ENCODE measurements at regions not wholly inside any gene's neighbourhood (a gene's known extent, or its start where the extent isn't known, plus 50 kb on each side); places are given as distances from the start of the nearest gene placed in this dataset.
A peak's percentile ranks its signal among the peaks of the same experiment; 100 is the strongest.

GRCh38 chr14:62269204-62269603 is 507.0 kb downstream of the SNAPC1 start:
- no peak for DNase-seq (ENCODE audit: low read depth in 2 of 2)

- DNase-seq (ENCODE audit: low read depth in 2 of 2), result no peak
These were observed 508.0 kb downstream of the SNAPC1 start for GRCh38 chr14:62270236-62270635.

DNA sequence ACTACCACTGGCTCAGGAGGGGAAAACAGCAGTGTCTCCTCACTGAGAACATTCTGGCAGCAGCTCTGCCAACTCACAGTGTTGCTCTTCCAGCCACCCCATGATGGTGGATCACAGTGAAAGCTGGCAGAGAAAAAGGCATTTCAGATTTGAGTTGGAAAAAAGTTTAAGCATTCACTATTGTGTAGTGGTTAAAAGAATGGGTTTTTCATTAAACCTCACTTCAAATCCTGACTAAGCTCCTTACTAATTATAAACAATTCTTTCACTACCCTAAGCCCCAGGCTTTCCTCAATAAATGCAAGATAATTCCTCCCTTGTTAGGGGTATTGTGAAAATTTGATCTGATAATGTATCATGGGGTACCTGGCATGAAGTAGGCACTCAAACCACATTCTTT is 518.1 kb downstream of the SNAPC1 start:
- DNase-seq (ENCODE audit: low read depth in 2 of 2), result no peak

- DNase-seq (ENCODE audit: low read depth in 2 of 2), result no peak
These were observed 521.6 kb downstream of the SNAPC1 start for GRCh38 chr14:62283837-62284236.

- DNase-seq (ENCODE audit: low read depth in 2 of 2), result no peak
These were observed 527.3 kb downstream of the SNAPC1 start for GRCh38 chr14:62289471-62289870.

GRCh38 chr14:62301080-62301479 is 538.9 kb downstream of the SNAPC1 start:
- no peak for DNase-seq (ENCODE audit: low read depth in 2 of 2)

DNA sequence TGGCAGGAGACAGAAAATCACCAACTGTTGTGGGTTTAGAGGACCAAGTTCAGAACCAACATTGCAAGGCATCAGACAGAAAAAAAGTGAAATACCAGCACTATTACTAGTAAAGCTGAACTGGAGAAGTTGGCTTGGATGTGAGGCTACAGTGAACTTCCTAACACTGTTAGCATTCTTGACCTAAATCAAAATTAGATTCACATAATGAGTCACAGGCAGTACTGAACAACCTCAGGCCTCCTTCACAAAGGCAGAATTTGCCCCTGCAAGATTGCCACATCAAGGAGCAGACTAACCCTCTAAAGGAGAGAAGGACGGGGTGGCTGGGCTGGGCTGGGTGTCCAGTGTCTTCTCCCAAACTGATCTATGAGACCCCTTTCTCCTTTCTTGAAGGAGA is 539.7 kb downstream of the SNAPC1 start:
- no peak for DNase-seq (ENCODE audit: low read depth in 2 of 2)

- no peak for DNase-seq (ENCODE audit: low read depth in 2 of 2)
These were observed 541.2 kb downstream of the SNAPC1 start for GRCh38 chr14:62303437-62303836.

DNA sequence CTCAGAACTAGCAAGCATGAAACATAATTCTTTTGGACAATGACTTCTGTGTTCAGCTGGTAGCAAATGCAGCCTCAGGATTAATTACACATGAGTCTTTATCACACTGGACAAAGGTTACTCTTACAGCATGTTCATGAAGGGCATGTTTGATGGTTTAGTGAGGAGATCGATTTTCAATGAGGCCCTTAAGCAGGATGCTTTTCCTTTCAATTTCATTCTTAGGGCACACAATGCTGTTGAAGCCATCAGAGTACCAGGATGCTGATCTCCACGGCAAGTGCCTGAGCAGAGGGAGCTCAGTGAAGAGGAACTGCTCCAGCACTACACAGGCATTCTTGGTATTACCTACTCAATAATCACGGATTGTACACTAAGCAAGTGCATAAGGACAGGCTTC is 542.0 kb downstream of the SNAPC1 start:
- no peak for DNase-seq (ENCODE audit: low read depth in 2 of 2)

DNA sequence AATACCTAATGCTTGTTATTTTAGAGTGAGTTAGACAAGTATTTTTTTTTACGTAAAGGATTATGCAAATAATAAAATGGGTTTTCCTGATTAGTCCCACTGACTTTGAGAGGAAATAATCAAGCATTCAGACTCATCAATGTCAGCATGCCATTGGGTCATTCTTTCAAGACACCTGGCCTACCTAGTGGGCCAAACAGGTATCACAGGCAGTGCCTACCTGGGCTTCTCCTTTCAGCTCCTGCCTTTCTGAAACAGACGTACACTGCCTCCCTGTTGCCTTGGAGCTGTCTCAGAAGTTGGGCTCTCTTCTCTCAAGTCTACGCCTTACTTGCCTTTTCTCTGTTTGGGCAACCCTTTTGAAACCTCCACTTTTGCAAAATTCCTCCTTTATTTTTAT is 545.6 kb downstream of the SNAPC1 start:
- no peak for DNase-seq (ENCODE audit: low read depth in 2 of 2)

DNA sequence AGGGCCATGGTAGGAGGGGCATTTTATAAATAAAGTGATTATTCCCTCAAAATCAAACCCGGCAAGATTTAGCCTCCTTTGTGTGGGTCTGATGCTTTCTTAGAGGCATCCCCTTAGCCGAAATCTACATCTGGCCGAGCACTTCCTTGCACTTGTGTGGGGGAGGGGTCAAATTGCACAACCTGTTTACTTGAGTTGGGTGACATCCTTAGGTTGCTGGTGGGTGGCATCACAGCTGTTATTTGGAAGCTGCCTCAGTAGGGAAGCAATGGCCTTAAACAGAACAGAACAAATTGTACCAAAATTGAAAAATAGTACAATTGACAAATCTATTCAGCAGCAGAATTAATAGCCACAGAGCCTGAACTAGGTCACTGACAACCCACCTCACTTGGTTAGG is 546.1 kb downstream of the SNAPC1 start:
- no peak for DNase-seq (ENCODE audit: low read depth in 2 of 2)

GRCh38 chr14:62308891-62309290 is 546.7 kb downstream of the SNAPC1 start:
- DNase-seq (ENCODE audit: low read depth in 2 of 2), result no peak

DNA sequence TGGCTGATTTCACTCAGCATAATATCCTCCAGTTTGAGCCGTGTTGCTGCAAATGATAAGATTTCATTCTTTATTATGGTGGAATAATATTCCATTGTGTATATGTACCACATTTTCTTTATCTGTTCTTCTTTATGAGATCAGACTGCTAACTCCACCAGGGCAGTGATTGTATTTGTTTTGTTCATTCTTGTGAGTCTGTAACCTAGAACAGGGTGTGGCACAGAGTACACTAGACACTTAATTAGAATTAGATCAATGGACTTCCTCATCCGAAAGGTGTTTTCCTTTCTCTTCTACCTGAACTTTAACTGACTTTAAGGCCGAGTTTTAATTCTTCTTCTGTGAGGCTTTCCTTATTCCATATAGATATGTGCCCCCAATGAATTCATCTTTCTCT is 551.0 kb downstream of the SNAPC1 start:
- no peak for DNase-seq (ENCODE audit: low read depth in 2 of 2)

DNA sequence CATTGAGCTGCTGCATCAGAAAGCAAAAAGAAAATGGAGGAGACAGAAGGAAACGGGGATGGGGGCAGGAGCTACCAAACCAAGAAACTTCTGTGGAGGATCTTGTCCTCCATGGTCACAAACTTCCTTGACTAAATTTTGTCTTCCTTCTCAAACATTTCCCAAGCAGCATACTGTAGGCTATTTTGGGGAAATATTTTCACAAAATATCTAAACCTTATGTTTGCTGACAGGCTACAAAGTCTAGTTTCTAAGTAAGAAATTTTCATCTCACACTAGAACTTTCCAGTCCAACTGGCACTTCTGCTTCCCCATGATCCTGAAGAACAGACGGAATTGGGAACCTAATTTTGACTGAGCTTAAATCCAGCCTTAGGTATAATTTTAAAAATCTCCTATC is 552.0 kb downstream of the SNAPC1 start:
- no peak for DNase-seq (ENCODE audit: low read depth in 2 of 2)

- DNase-seq (ENCODE audit: low read depth in 2 of 2), result no peak
These were observed 552.7 kb downstream of the SNAPC1 start for GRCh38 chr14:62314871-62315270.

GRCh38 chr14:62315631-62316030 is 553.4 kb downstream of the SNAPC1 start:
- no peak for DNase-seq (ENCODE audit: low read depth in 2 of 2)

- no peak for DNase-seq (ENCODE audit: low read depth in 2 of 2)
These were observed 560.0 kb downstream of the SNAPC1 start for GRCh38 chr14:62322216-62322615.

- peak; percentile 4 to 5 for DNase-seq (ENCODE audit: low read depth in 2 of 2)
These were observed 567.2 kb downstream of the SNAPC1 start for GRCh38 chr14:62329427-62329826.

GRCh38 chr14:62347562-62348011 is 585.4 kb downstream of the SNAPC1 start:
- DNase-seq (ENCODE audit: low read depth in 2 of 2), result no peak

DNA sequence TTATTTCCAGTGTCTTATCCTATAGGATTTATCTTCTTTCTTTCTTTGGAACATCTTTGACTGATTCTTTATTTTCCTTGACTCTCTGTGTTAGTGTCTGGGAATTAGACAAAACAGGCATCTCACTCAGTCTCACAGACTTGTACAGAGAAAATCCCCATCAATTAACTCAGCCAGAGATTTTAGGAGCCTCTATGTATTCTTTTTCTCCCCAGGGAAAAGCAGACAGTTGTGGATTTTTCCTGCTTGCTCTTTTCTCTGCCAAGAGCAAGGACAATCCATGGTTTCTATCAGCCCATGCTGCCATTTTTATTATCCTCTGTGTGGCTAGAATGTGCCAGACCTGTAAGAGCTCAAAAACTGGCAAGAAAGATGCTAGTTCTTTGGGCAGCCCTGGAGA is 595.1 kb downstream of the SNAPC1 start:
- no peak for DNase-seq (ENCODE audit: low read depth in 2 of 2)

DNA sequence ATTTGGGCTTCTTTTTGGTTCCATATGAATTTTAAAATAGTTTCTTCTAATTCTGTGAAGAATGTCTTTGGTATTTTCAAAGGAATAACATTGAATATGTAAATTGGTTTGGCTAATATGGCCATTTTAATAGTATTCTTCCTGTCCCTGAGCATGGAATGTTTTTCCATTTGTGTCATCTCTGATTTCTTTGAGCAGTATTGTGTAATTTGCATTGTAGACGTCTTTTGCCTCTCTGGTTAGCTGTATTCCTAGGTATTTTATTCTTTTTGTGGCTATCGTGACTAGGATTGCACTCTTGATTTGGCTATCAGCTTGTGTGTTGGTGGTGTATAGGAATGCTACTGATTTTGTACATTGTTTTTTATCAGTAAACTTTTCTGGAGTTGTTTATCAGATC is 601.9 kb downstream of the SNAPC1 start:
- DNase-seq (ENCODE audit: low read depth in 2 of 2), result no peak

GRCh38 chr14:62364800-62365280 is 602.6 kb downstream of the SNAPC1 start:
- no peak for DNase-seq (ENCODE audit: low read depth in 2 of 2)

DNA sequence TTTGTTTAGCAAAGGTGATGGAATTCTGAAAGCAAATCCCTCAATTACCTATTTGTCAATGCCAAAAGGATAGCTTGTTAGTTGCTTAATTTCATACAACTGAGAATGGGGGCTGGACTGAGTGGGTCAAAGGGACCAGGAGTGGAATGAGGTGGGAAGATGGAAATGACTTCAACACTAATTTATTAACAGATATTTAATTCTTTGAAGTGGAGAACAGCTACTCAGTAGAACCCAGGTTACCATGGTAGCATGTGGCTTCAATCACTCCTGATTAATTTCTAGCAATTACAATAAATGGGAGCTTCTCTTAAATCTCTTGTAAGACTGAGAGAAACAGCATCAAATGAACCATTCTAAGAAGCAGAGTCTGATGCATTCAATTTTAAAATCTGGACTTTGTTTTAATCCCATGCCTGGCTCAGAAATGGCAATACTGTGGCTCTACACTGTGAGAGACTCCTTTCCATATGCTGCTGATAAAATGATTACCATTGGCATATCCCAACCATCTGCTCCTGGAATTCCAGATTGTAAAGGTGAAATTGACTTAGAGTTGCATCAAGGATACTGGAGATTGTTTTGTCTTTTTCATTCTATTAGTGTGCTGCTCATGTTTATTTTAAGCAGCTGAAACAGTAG is 607.8 kb downstream of the SNAPC1 start:
- DNase-seq (ENCODE audit: low read depth in 2 of 2), result no peak

DNA sequence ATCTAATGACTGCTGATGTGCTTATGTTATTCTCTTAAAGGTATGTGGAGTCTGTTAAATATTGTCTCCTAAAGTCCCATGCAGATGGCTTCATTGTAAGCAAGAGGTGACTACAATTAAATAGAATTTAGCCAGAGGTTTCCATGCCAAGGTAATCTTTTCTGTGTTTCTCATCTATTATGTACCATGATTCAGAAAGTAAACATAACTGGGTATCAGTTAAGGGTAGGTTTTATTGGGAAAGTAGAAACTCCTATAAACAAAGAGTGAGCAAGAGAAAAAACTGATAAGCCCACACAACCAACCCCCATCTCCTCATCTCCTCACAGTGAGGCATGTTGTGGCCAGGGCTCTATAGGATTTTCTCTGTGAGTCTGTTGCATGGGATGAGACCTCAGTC is 611.7 kb downstream of the SNAPC1 start:
- DNase-seq (ENCODE audit: low read depth in 2 of 2), result no peak
